H9 (cell line): ENCODE measurements at regions not wholly inside any gene's neighbourhood (a gene's known extent, or its start where the extent isn't known, plus 50 kb on each side); places are given as distances from the start of the nearest gene placed in this dataset.

Experiments
- DNase-seq: peaks from one replicate; pipeline ENCODE4 v3.0.0-alpha.2; 2017
- H2AFZ ChIP-seq: one replicate; pipeline ENCODE4 v1.6.1; 2013; ENCODE audit warnings: mild to moderate bottlenecking, low read length, control low read depth, moderate library complexity
- H2AK5ac ChIP-seq: 2 replicates; pipeline ENCODE4 v1.6.1; 2013; ENCODE audit warnings: low read length, control low read depth, mixed read lengths; ENCODE audit not compliant: insufficient read length
- H2BK120ac ChIP-seq: one replicate; pipeline ENCODE4 v1.6.1; 2013; ENCODE audit warnings: low read depth, mild to moderate bottlenecking, low read length, control low read depth, inconsistent platforms; ENCODE audit not compliant: poor library complexity, severe bottlenecking
- H2BK12ac ChIP-seq: 2 replicates; pipeline ENCODE4 v1.6.1; 2013; ENCODE audit warnings: low read length, control low read depth, mixed read lengths, low read depth; ENCODE audit not compliant: insufficient read length
- H2BK15ac ChIP-seq: 2 replicates; pipeline ENCODE4 v1.6.1; 2013; ENCODE audit warnings: low read depth, low read length, control low read depth
- H2BK20ac ChIP-seq: one replicate; pipeline ENCODE4 v1.6.1; 2013; ENCODE audit warnings: low read depth, mild to moderate bottlenecking, low read length, control low read depth, inconsistent platforms; ENCODE audit not compliant: poor library complexity, severe bottlenecking
- H2BK5ac ChIP-seq: 2 replicates; pipeline ENCODE4 v1.6.1; 2013; ENCODE audit warnings: low read length, control low read depth, mixed read lengths; ENCODE audit not compliant: insufficient read length
- H3K14ac ChIP-seq: 2 replicates; pipeline ENCODE4 v1.6.1; 2013; ENCODE audit warnings: low read length, control low read depth; ENCODE audit not compliant: insufficient read depth
- H3K18ac ChIP-seq: 2 replicates; pipeline ENCODE4 v1.6.1; 2013; ENCODE audit warnings: low read depth, mild to moderate bottlenecking, mixed read lengths, low read length, control low read depth; ENCODE audit not compliant: insufficient read length
- H3K23ac ChIP-seq: 2 replicates; pipeline ENCODE4 v1.6.1; 2013; ENCODE audit warnings: low read length, control low read depth, mixed read lengths, low read depth; ENCODE audit not compliant: insufficient read length
- H3K23me2 ChIP-seq: 2 replicates; pipeline ENCODE4 v1.6.1; 2013; ENCODE audit warnings: low read depth, mild to moderate bottlenecking, mixed read lengths, low read length, control low read depth; ENCODE audit not compliant: insufficient read length, poor library complexity, severe bottlenecking
- H3K27ac ChIP-seq: 2 replicates; pipeline ENCODE4 v1.5.1; 2013; ENCODE audit warnings: low read length, control low read depth, mixed read lengths, low read depth; ENCODE audit not compliant: insufficient read length
- H3K27me3 ChIP-seq: 2 replicates; pipeline ENCODE4 v1.6.1; 2013; ENCODE audit warnings: low read length, control low read depth, inconsistent platforms; ENCODE audit not compliant: insufficient read depth
- H3K4ac ChIP-seq: 2 replicates; pipeline ENCODE4 v1.6.1; 2013; ENCODE audit warnings: low read depth, mild to moderate bottlenecking, control low read depth, inconsistent platforms, low read length, moderate library complexity
- H3K4me1 ChIP-seq: 2 replicates; pipeline ENCODE4 v1.6.1; 2013; ENCODE audit warnings: low read length, control low read depth, inconsistent platforms; ENCODE audit not compliant: insufficient read depth
- H3K4me2 ChIP-seq: 2 replicates; pipeline ENCODE4 v1.6.1; 2013; ENCODE audit warnings: low read length, control low read depth, mixed read lengths; ENCODE audit not compliant: insufficient read length, insufficient read depth
- H3K56ac ChIP-seq: 2 replicates; pipeline ENCODE4 v1.6.1; 2013; ENCODE audit warnings: low read depth, mild to moderate bottlenecking, mixed read lengths, low read length, control low read depth; ENCODE audit not compliant: insufficient read length
- H3K79me1 ChIP-seq: 2 replicates; pipeline ENCODE4 v1.6.1; 2013; ENCODE audit warnings: low read depth, mild to moderate bottlenecking, moderate library complexity, low read length, control low read depth, inconsistent platforms; ENCODE audit not compliant: insufficient read depth, poor library complexity, severe bottlenecking
- H3K79me2 ChIP-seq: 2 replicates; pipeline ENCODE4 v1.6.1; 2013; ENCODE audit warnings: low read length, control low read depth, inconsistent platforms; ENCODE audit not compliant: insufficient read depth
- H3K9ac ChIP-seq: 2 replicates; pipeline ENCODE4 v1.6.1; 2013; ENCODE audit warnings: low read length, control low read depth, mixed read lengths; ENCODE audit not compliant: insufficient read length; ENCODE audit errors: extremely low read depth
- H3K9me3 ChIP-seq: one replicate; pipeline ENCODE4 v1.6.1; 2013; ENCODE audit warnings: low read depth, low read length, inconsistent platforms; ENCODE audit not compliant: control insufficient read depth
- H3T11ph ChIP-seq: one replicate; pipeline ENCODE4 v1.6.1; 2013; ENCODE audit warnings: mild to moderate bottlenecking, low read length, control low read depth, inconsistent platforms
- H4K20me1 ChIP-seq: one replicate; pipeline ENCODE4 v1.6.1; 2013; ENCODE audit not compliant: control insufficient read depth, insufficient read length, insufficient read depth
- H4K5ac ChIP-seq: 2 replicates; pipeline ENCODE4 v1.6.1; 2013; ENCODE audit warnings: low read depth, mild to moderate bottlenecking, mixed read lengths, low read length, control low read depth; ENCODE audit not compliant: insufficient read length
- H4K8ac ChIP-seq: replicated peaks from 2 replicates; pipeline ENCODE4 v1.6.1; 2013; ENCODE audit warnings: low read length, control low read depth, mixed read lengths, low read depth; ENCODE audit not compliant: insufficient read length
- H4K91ac ChIP-seq: 2 replicates; pipeline ENCODE4 v1.6.1; 2013; ENCODE audit warnings: low read depth, mild to moderate bottlenecking, moderate library complexity, mixed read lengths, low read length, control low read depth; ENCODE audit not compliant: insufficient read length
- H3K27ac Mint-ChIP-seq, 3 experiments: 2 replicates in 2 of 3; 3 replicates in 1 of 3; pipeline ENCODE4 v1.8.0; 2020 to 2021; ENCODE audit warnings: mixed read lengths in 3 of 3, mild to moderate bottlenecking in 1 of 3, moderate library complexity in 1 of 3
- H3K27me3 Mint-ChIP-seq: 2 replicates; pipeline ENCODE4 v1.8.0; 2021; ENCODE audit warnings: low read depth, mild to moderate bottlenecking, moderate library complexity, mixed read lengths
- H3K36me3 Mint-ChIP-seq, 3 experiments: 2 replicates in 2 of 3; 3 replicates in 1 of 3; pipeline ENCODE4 v1.8.0; 2020 to 2021; ENCODE audit warnings: low read depth in 3 of 3, mixed read lengths in 3 of 3; ENCODE audit not compliant: insufficient read depth in 1 of 3
- H3K4me1 Mint-ChIP-seq, 2 experiments: 2 replicates each; pipeline ENCODE4 v1.8.0; 2020; ENCODE audit warnings: mixed read lengths in 2 of 2
- H3K4me3 Mint-ChIP-seq, 2 experiments: 2 replicates in 1 of 2; 3 replicates in 1 of 2; pipeline ENCODE4 v1.8.0; 2020 to 2021; ENCODE audit warnings: mild to moderate bottlenecking in 2 of 2, mixed read lengths in 2 of 2, moderate library complexity in 1 of 2
- H3K9me3 Mint-ChIP-seq, 2 experiments: 2 replicates in 1 of 2; 3 replicates in 1 of 2; pipeline ENCODE4 v1.8.0; 2020; ENCODE audit warnings: mild to moderate bottlenecking in 2 of 2, mixed read lengths in 2 of 2, moderate library complexity in 1 of 2
- WGBS: extraction: QIAGEN DNeasy Blood & Tissue Kit; methylation state at CpG from one replicate; pipeline ENCODE4 v1.1.7; 2013; ENCODE audit warnings: missing lambda C conversion rate, low lambda C conversion rate, mixed read lengths; ENCODE audit not compliant: insufficient read length; ENCODE audit errors: extremely low coverage; 5-methylcytosine and 5-hydroxymethylcytosine counted together
- TF ChIP-seq, protein P1 (sequence below): fragments of 200-600 bp; sonication (generic); conservative IDR thresholded peaks from 3 replicates; pipeline ENCODE4 v1.8.0; 2021; ENCODE audit warnings: antibody characterized with exemption, mild to moderate bottlenecking

DNA sequence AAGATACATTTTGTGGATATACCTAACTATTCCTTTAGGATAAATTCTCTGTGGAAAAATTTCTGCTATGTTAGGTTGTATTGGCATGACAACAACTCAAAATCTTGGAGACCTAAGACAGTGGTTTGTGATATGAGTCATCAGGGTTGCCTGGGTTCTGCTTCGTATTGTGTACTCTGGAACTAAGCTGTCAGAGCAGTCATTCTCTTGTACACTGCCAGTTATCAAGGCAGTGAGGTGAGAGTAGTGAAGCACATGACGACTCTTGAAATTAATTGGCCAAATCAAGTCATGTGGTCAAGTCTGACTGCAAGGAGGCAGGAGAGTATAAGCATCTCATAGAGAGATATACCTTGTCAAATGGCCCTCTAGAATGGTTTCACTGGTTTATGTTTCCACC lies 104.4 kb downstream of the FANCF start:
- Histone ChIP-seq H2BK15ac (no peak overlapping the region), H3K23me2 (no peaks in the 10 kb centered on the region), H4K91ac (no peak overlapping the region), H3K4me2 (no peak overlapping the region), H3K18ac (no peak overlapping the region), H2AK5ac (no peak overlapping the region), H3K79me1 (no peaks in the 10 kb centered on the region), H3K9ac (no peak overlapping the region), H2BK120ac (no peak overlapping the region), H2AFZ (no peak overlapping the region), H2BK5ac (no peak overlapping the region), H3K27ac (no peak overlapping the region), H3T11ph (no peak overlapping the region), H3K4ac (no peak overlapping the region), H2BK20ac (no peak overlapping the region), H3K27me3 (no peaks in the 10 kb centered on the region), H3K56ac (no peak overlapping the region), H2BK12ac (no peak overlapping the region), H3K14ac (no peak overlapping the region), H3K9me3 (no peaks in the 10 kb centered on the region), H4K5ac (no peak overlapping the region), H4K20me1 (no peaks in the 10 kb centered on the region), H3K79me2 (no peaks in the 10 kb centered on the region), H3K4me1 (no peaks in the 10 kb centered on the region), H4K8ac (no peak overlapping the region), H3K23ac (no peak overlapping the region)
- WGBS = no CpG with 5 or more reads among the region's 2 CpGs
- H3K36me3 Mint-ChIP-seq = no peaks in the 10 kb centered on the region
- no peak for DNase-seq
- TF ChIP-seq, protein P1, sequence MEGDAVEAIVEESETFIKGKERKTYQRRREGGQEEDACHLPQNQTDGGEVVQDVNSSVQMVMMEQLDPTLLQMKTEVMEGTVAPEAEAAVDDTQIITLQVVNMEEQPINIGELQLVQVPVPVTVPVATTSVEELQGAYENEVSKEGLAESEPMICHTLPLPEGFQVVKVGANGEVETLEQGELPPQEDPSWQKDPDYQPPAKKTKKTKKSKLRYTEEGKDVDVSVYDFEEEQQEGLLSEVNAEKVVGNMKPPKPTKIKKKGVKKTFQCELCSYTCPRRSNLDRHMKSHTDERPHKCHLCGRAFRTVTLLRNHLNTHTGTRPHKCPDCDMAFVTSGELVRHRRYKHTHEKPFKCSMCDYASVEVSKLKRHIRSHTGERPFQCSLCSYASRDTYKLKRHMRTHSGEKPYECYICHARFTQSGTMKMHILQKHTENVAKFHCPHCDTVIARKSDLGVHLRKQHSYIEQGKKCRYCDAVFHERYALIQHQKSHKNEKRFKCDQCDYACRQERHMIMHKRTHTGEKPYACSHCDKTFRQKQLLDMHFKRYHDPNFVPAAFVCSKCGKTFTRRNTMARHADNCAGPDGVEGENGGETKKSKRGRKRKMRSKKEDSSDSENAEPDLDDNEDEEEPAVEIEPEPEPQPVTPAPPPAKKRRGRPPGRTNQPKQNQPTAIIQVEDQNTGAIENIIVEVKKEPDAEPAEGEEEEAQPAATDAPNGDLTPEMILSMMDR = no peak
- no peaks in the 10 kb centered on the region for H3K9me3 Mint-ChIP-seq
- H3K4me1 Mint-ChIP-seq = no peaks in the 10 kb centered on the region
- H3K4me3 Mint-ChIP-seq = no peak overlapping the region
- no peaks in the 10 kb centered on the region for H3K27me3 Mint-ChIP-seq
- no peak overlapping the region for H3K27ac Mint-ChIP-seq
